ENCODE measurements at regions not wholly inside any gene's neighbourhood (a gene's known extent, or its start where the extent isn't known, plus 50 kb on each side); places are given as distances from the start of the nearest gene placed in this dataset.

DNA sequence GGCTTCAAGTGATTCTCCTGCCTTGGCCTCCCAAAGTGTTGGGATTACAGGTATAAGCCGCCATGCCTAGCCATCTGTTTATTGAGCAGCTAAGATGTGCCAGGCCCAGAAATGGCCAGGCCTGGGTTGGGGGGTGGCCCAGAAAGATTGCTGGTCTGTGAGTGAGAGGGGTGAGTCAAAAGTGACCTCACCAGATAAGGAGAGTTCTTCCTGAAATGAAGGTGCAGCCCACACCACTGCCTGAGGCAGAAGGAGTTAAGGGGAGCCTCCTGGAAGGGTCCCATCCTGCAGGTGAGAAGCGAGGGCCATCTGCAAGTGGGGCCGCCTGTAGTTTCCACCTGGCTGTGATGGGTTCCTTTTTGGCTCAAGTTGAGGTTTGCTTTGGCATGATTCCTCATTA lies 96.9 kb upstream of the KLF4 start:
- Histone ChIP-seq H3K9me3 (ENCODE audit: low read depth) (no peaks in the 10 kb centered on the region), H3K27ac (no peak overlapping the region), H3K36me3 (no peaks in the 10 kb centered on the region), H3K4me3 (no peak overlapping the region), H3K27me3 (no peaks in the 10 kb centered on the region), H3K4me1 (ENCODE audit: low read depth) (no peaks in the 10 kb centered on the region)
- no peak for DNase-seq (ENCODE audit: low read depth in 1 of 2, low spot score in 1 of 2)
- TF ChIP-seq, protein P1, sequence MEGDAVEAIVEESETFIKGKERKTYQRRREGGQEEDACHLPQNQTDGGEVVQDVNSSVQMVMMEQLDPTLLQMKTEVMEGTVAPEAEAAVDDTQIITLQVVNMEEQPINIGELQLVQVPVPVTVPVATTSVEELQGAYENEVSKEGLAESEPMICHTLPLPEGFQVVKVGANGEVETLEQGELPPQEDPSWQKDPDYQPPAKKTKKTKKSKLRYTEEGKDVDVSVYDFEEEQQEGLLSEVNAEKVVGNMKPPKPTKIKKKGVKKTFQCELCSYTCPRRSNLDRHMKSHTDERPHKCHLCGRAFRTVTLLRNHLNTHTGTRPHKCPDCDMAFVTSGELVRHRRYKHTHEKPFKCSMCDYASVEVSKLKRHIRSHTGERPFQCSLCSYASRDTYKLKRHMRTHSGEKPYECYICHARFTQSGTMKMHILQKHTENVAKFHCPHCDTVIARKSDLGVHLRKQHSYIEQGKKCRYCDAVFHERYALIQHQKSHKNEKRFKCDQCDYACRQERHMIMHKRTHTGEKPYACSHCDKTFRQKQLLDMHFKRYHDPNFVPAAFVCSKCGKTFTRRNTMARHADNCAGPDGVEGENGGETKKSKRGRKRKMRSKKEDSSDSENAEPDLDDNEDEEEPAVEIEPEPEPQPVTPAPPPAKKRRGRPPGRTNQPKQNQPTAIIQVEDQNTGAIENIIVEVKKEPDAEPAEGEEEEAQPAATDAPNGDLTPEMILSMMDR (IDR thresholded peaks at IDR 0.05; ENCODE audit: low read depth, low read length) = no peak

DNA sequence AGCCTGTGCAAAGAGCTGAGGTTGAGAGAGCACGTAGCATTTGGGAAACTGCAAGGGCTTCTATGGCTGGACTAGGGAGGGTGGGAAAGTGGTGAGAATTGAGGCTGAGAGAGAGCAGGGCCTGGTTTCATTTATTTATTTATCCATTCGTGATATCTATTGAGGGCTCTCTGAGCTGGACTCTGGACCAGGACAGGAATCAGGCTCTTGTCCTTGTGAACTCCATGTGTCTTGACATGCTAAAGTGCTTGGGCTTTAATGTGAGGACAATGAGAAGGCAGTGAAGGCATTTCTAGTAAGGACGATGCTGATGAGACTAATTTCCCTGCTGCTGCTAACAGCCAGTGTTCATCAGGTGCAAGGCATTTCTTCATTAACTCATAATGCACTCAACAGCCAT lies 95.9 kb upstream of the KLF4 start:
- Histone ChIP-seq H3K27me3 (no peaks in the 10 kb centered on the region), H3K9me3 (ENCODE audit: low read depth) (no peaks in the 10 kb centered on the region), H3K4me1 (ENCODE audit: low read depth) (no peaks in the 10 kb centered on the region), H3K27ac (no peak overlapping the region), H3K36me3 (no peaks in the 10 kb centered on the region), H3K4me3 (no peak overlapping the region)
- TF ChIP-seq, protein P1 (IDR thresholded peaks at IDR 0.05; ENCODE audit: low read depth, low read length) = no peak
- no peak for DNase-seq (ENCODE audit: low read depth in 1 of 2, low spot score in 1 of 2)

DNA sequence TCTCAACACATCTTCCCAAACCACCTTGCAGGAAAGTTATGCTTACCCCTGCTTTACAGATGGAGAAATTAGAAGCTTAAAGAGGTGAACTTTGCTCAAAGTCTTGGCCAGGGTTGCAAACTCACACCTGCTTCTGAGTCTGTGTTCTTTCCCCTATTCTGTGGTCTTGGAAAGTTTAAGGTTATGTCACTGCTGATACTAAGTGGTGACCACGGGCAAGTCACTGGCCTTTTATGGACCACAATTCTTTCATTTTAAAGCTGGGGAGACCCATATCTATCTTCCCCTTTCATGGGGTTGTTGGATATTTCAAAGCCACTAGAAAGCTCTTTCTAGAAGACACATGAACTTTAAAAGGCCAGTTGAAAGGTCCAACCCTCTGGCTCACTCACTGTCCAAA lies 95.4 kb upstream of the KLF4 start:
- Histone ChIP-seq H3K36me3 (no peaks in the 10 kb centered on the region), H3K27ac (no peak overlapping the region), H3K9me3 (ENCODE audit: low read depth) (no peaks in the 10 kb centered on the region), H3K4me1 (ENCODE audit: low read depth) (no peaks in the 10 kb centered on the region), H3K27me3 (no peaks in the 10 kb centered on the region), H3K4me3 (no peak overlapping the region)
- DNase-seq (ENCODE audit: low read depth in 1 of 2, low spot score in 1 of 2) = no peak
- TF ChIP-seq, protein P1 (IDR thresholded peaks at IDR 0.05; ENCODE audit: low read depth, low read length) = no peak

DNA sequence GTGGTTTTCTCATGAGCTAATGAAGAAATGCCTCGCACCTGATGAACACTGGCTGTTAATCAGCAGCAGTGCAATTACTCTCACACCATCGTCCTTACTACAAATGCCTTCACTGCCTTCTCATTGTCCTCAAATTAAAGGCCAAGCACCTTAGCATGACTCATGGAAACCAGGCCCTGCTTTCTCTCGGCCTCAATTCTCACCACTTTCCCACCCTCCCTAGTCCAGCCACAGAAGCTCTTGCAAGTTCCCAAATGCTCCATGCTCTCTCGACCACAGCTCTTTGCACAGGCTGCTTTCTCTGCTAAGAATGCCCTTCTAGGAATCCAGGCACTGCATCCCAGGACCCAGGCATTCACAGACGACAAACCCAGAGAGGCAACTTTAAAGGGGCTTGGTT lies 94.6 kb upstream of the KLF4 start:
- TF ChIP-seq, protein P1 (IDR thresholded peaks at IDR 0.05; ENCODE audit: low read depth, low read length) = no peak
- DNase-seq (ENCODE audit: low read depth in 1 of 2, low spot score in 1 of 2) = no peak
- no peak overlapping the region for H3K4me3 ChIP-seq
- H3K27ac ChIP-seq = no peak overlapping the region
- no peaks in the 10 kb centered on the region for H3K36me3 ChIP-seq
- no peaks in the 10 kb centered on the region for H3K27me3 ChIP-seq
- no peaks in the 10 kb centered on the region for H3K4me1 ChIP-seq (ENCODE audit: low read depth)
- no peaks in the 10 kb centered on the region for H3K9me3 ChIP-seq (ENCODE audit: low read depth)

DNA sequence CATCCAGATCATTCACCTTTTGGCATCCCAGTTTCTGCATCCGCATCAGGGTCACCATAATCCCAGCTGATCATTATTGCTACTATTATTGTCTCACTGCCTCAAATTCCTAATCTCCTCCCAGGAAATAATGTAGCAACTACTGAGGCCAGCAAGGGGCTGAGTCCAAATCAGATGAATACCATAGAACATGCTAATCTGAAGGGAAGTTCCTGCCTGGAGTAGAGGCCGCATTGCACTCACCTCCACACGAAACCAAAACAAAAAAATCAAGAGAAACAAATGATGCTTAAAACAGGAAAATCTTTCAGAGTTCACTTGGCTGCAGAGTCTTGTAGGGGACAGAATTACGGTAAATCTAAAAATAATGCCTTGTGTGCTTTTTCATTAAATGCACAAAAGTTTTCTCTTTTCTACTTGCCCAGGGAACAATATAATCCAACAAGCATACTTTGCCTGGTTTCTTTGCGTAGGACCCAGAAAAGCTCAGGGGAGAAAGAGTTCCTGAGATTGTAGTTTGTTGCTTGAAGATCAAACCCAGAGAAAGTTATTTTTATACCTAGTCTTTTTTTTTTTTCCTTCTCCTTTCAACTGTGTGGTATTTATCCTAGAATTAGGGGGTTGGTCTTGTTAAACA lies 87.7 kb upstream of the KLF4 start:
- TF ChIP-seq, protein P1 (IDR thresholded peaks at IDR 0.05; ENCODE audit: low read depth, low read length) = no peak
- H3K4me3 ChIP-seq = no peak overlapping the region
- no peaks in the 10 kb centered on the region for H3K27me3 ChIP-seq
- peak in 1 of 2 donors; percentile 22 for DNase-seq (ENCODE audit: low read depth in 1 of 2, low spot score in 1 of 2)
- no peaks in the 10 kb centered on the region for H3K36me3 ChIP-seq
- no peak overlapping the region for H3K27ac ChIP-seq
- H3K9me3 ChIP-seq (ENCODE audit: low read depth) = no peaks in the 10 kb centered on the region
- no peaks in the 10 kb centered on the region for H3K4me1 ChIP-seq (ENCODE audit: low read depth)
